GM12878 (cell line): ENCODE measurements at regions not wholly inside any gene's neighbourhood (a gene's known extent, or its start where the extent isn't known, plus 50 kb on each side); places are given as distances from the start of the nearest gene placed in this dataset.

Source experiments
- ATAC-seq: fragments of 200-7000 bp; cut with Tn5 transposase; 3 replicates; pipeline ENCODE4 v1.9.1; 2020; ENCODE audit warnings: mild to moderate bottlenecking, moderate library complexity
- BruUV-seq: library from RNA; stranded (reverse); fragments of 400-500 nt; replicated peaks from 2 replicates; lab custom pipeline; 2021; lab: Mats Ljungman, UMichigan
- CTCF ChIA-PET: fragments of 300-600 bp; sonication (Branson Sonifier 250); formaldehyde crosslinking; extraction: SDS; loops from one replicate; lab custom pipeline; 2021; ENCODE audit warnings: inconsistent platforms; lab: Yijun Ruan, JAX
- POLR2A ChIA-PET: fragments of 350-600 bp; formaldehyde crosslinking; extraction: SDS; loops from one replicate; lab custom pipeline; 2021; ENCODE audit warnings: inconsistent platforms; lab: Charles Lee
- RAD21 ChIA-PET: fragments of 300-600 bp; sonication (Branson Sonifier 250); formaldehyde crosslinking; loops from one replicate; lab custom pipeline; 2023; ENCODE audit warnings: antibody characterized with exemption; ENCODE audit not compliant: unreplicated experiment; lab: Charles Lee
- SMC1A ChIA-PET: fragments of 300-600 bp; sonication (Branson Sonifier 250); formaldehyde crosslinking; loops from one replicate; lab custom pipeline; 2023; ENCODE audit not compliant: unreplicated experiment, uncharacterized antibody; lab: Charles Lee
- DNase-seq: peaks from one replicate; pipeline ENCODE4 v3.0.0-alpha.2; 2011; ENCODE audit warnings: low read depth, low spot score
- FAIRE-seq: peaks from 3 replicates; lab custom pipeline; 2011; peaks lifted over from hg19 to GRCh38; lab: Jason Lieb, UNC
- H2AFZ ChIP-seq: 2 replicates; pipeline ENCODE4 v1.6.0; 2011; ENCODE audit warnings: low read depth, low read length, control low read depth; ENCODE audit not compliant: control insufficient read depth
- H3K27ac ChIP-seq: 2 replicates; pipeline ENCODE4 v1.5.1; 2011; ENCODE audit warnings: control low read depth; ENCODE audit not compliant: control insufficient read depth, insufficient read depth
- H3K27me3 ChIP-seq, 2 experiments: replicated peaks in 1 of 2; 2 replicates each; pipeline versions ENCODE4 v1.6.0 to v1.6.1; 2011; ENCODE audit warnings: low read length in 1 of 2; ENCODE audit not compliant: control insufficient read depth in 2 of 2, insufficient read depth in 2 of 2
- H3K36me3 ChIP-seq, 2 experiments: 2 replicates each; pipeline ENCODE4 v1.5.1; 2011; ENCODE audit warnings: low read length in 1 of 2; ENCODE audit not compliant: control insufficient read depth in 2 of 2, insufficient read depth in 2 of 2
- H3K4me1 ChIP-seq: 2 replicates; pipeline ENCODE4 v1.6.1; 2011; ENCODE audit warnings: mild to moderate bottlenecking, low read length, moderate library complexity, mixed read lengths; ENCODE audit not compliant: control insufficient read depth, insufficient read depth
- H3K4me2 ChIP-seq: 2 replicates; pipeline ENCODE4 v1.6.0; 2011; ENCODE audit warnings: control low read depth; ENCODE audit not compliant: control insufficient read depth, insufficient read depth
- H3K4me3 ChIP-seq: fragments of 200-600 bp; sonication (generic); 2 replicates; pipeline ENCODE4 v1.5.1; 2016
- H3K79me2 ChIP-seq: 2 replicates; pipeline ENCODE4 v1.6.0; 2011; ENCODE audit warnings: low read length; ENCODE audit not compliant: control insufficient read depth, insufficient read depth
- H3K9ac ChIP-seq: 2 replicates; pipeline ENCODE4 v1.8.0; 2011; ENCODE audit warnings: low read length, control low read depth, mixed read lengths; ENCODE audit not compliant: control insufficient read depth, insufficient read depth
- H3K9me3 ChIP-seq: replicated peaks from 3 replicates; pipeline ENCODE4 v1.5.1; 2011; ENCODE audit warnings: mild to moderate bottlenecking, low read length; ENCODE audit not compliant: control insufficient read depth, insufficient read depth
- H4K20me1 ChIP-seq: 2 replicates; pipeline ENCODE4 v1.6.0; 2011; ENCODE audit not compliant: control insufficient read depth, insufficient read depth
- BCL3 ChIP-seq: IDR thresholded peaks from 2 replicates; pipeline ENCODE4 v1.6.1; 2011; ENCODE audit warnings: borderline replicate concordance, low read depth, mild to moderate bottlenecking, moderate library complexity, low read length; ENCODE audit not compliant: insufficient read depth, poor library complexity, severe bottlenecking
- CREM ChIP-seq: IDR thresholded peaks from 2 replicates; pipeline ENCODE4 v1.6.1; 2014; ENCODE audit warnings: antibody characterized with exemption, low read depth
- RFX5 ChIP-seq: IDR thresholded peaks from 2 replicates; pipeline ENCODE4 v1.6.1; 2011; ENCODE audit warnings: low read depth, low read length, improper control_type of control experiment
- WGBS: methylation state at CpG from one replicate; pipeline ENCODE4 v1.1.6; 2016; ENCODE audit warnings: low lambda C conversion rate; ENCODE audit not compliant: insufficient replicate concordance, insufficient coverage; ENCODE audit errors: missing lambda C conversion rate; 5-methylcytosine and 5-hydroxymethylcytosine counted together
- in situ Hi-C: fragments of 300-500 bp; cut with MboI; formaldehyde crosslinking; loops from 9 replicates; pipeline ENCODE4 v1.14.3; 2018; ENCODE audit warnings: mixed read lengths
- intact Hi-C: fragments of 100-400 bp; cut with micrococcal nuclease; formaldehyde crosslinking; loops from one replicate; pipeline ENCODE4 v1.14.2; 2022; ENCODE audit not compliant: unreplicated experiment
- TF ChIP-seq, protein P1 (sequence below): fragments of 450-650 bp; IDR thresholded peaks from 2 replicates; pipeline ENCODE4 v1.6.1; 2017; ENCODE audit warnings: mild to moderate bottlenecking, moderate library complexity

DNA sequence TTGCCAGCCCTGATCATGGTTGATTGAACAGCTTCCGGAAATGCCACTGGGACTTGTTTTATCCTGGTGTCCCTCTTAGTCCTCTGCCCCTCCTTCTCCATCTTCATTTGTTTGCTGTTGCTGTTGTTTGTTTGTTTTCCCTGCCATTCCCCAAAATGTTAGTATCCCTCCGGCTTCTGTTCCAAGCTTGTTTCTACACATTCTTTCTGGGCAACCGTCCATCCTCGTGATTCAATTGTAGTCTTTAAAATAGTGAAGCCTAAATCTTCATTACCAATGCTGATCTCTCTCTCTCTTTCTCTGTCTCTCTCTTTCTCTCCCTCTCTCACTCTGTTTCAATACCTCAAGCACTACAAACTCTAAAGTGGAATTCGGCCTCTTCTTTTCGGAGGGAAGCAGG lies 649.3 kb upstream of the ARGLU1 start:
- Histone ChIP-seq H2AFZ (no peak overlapping the region), H3K4me1 (no peaks in the 10 kb centered on the region), H3K27me3 (no peaks in the 10 kb centered on the region), H3K9ac (no peak overlapping the region), H3K36me3 (no peaks in the 10 kb centered on the region), H3K27ac (no peak overlapping the region), H3K4me3 (no peak overlapping the region), H3K79me2 (no peaks in the 10 kb centered on the region), H4K20me1 (no peaks in the 10 kb centered on the region), H3K4me2 (no peak overlapping the region), H3K9me3 (no peaks in the 10 kb centered on the region)
- in situ Hi-C loops (loop anchor here (10.0 kb wide), 1 partner anchor 438 kb away; no protein-coding TSS in a partner anchor), intact Hi-C loops (no loop called here)
- FAIRE-seq = no peak
- ChIA-PET POLR2A (no interaction called here), CTCF (interaction anchor here (1.2 to 1.4 kb wide), 2 partner anchors 12 to 433 kb away, joined by 3 to 5 read pairs; no protein-coding TSS in a partner anchor), RAD21 (no interaction called here), SMC1A (interaction anchor here (1.4 kb wide), 1 partner anchor 15 kb away, joined by 5 read pairs; no protein-coding TSS in a partner anchor)
- 29% methylated on average over 6 of the region's 6 CpGs for WGBS
- ATAC-seq = no peak
- TF ChIP-seq BCL3 (no peak), CREM (no peak), RFX5 (no peak)
- TF ChIP-seq, protein P1, sequence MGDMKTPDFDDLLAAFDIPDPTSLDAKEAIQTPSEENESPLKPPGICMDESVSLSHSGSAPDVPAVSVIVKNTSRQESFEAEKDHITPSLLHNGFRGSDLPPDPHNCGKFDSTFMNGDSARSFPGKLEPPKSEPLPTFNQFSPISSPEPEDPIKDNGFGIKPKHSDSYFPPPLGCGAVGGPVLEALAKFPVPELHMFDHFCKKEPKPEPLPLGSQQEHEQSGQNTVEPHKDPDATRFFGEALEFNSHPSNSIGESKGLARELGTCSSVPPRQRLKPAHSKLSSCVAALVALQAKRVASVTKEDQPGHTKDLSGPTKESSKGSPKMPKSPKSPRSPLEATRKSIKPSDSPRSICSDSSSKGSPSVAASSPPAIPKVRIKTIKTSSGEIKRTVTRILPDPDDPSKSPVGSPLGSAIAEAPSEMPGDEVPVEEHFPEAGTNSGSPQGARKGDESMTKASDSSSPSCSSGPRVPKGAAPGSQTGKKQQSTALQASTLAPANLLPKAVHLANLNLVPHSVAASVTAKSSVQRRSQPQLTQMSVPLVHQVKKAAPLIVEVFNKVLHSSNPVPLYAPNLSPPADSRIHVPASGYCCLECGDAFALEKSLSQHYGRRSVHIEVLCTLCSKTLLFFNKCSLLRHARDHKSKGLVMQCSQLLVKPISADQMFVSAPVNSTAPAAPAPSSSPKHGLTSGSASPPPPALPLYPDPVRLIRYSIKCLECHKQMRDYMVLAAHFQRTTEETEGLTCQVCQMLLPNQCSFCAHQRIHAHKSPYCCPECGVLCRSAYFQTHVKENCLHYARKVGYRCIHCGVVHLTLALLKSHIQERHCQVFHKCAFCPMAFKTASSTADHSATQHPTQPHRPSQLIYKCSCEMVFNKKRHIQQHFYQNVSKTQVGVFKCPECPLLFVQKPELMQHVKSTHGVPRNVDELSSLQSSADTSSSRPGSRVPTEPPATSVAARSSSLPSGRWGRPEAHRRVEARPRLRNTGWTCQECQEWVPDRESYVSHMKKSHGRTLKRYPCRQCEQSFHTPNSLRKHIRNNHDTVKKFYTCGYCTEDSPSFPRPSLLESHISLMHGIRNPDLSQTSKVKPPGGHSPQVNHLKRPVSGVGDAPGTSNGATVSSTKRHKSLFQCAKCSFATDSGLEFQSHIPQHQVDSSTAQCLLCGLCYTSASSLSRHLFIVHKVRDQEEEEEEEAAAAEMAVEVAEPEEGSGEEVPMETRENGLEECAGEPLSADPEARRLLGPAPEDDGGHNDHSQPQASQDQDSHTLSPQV = no peak
- BruUV-seq = no TSS peak
- DNase-seq = no peak
